SU-DHL-6 (cell line): ENCODE measurements at regions not wholly inside any gene's neighbourhood (a gene's known extent, or its start where the extent isn't known, plus 50 kb on each side); places are given as distances from the start of the nearest gene placed in this dataset.

Experiments used
- H2AFZ ChIP-seq: fragments of 200-600 bp; sonication (generic); 2 replicates; pipeline ENCODE4 v1.6.1; 2014; ENCODE audit warnings: low read depth, mild to moderate bottlenecking, moderate library complexity, mixed read lengths, antibody characterized with exemption, low read length; ENCODE audit not compliant: severe bottlenecking
- H3F3A ChIP-seq: fragments of 200-600 bp; shearing (Covaris generic); 2 replicates; pipeline ENCODE4 v1.6.0; 2016; ENCODE audit warnings: antibody characterized with exemption, mild to moderate bottlenecking; ENCODE audit not compliant: insufficient read depth
- H3K27ac ChIP-seq: fragments of 200-600 bp; sonication (generic); 2 replicates; pipeline ENCODE4 v1.5.1; 2016; ENCODE audit warnings: low read depth, mild to moderate bottlenecking, low read length, moderate library complexity, mixed read lengths
- H3K27me3 ChIP-seq: fragments of 200-600 bp; sonication (generic), shearing (Covaris generic); 2 replicates; pipeline ENCODE4 v1.6.0; 2014; ENCODE audit warnings: mild to moderate bottlenecking, low read length
- H3K36me3 ChIP-seq: fragments of 200-600 bp; sonication (generic); 2 replicates; pipeline ENCODE4 v1.6.1; 2014; ENCODE audit warnings: mild to moderate bottlenecking, low read length, mixed read lengths
- H3K4me2 ChIP-seq: fragments of 300-600, 200-600 bp; shearing (Covaris generic), sonication (generic); 2 replicates; pipeline ENCODE4 v1.6.0; 2014; ENCODE audit warnings: low read length, low read depth, mild to moderate bottlenecking; ENCODE audit not compliant: poor library complexity, severe bottlenecking
- H3K4me3 ChIP-seq: fragments of 200-600 bp; sonication (generic); 2 replicates; pipeline ENCODE4 v1.5.1; 2014; ENCODE audit warnings: antibody characterized with exemption, low read length, mild to moderate bottlenecking, mixed read lengths; ENCODE audit not compliant: insufficient read depth, poor library complexity, severe bottlenecking
- H3K79me2 ChIP-seq: fragments of 200-600 bp; sonication (generic); 2 replicates; pipeline ENCODE4 v1.6.1; 2014; ENCODE audit warnings: mild to moderate bottlenecking, low read length, moderate library complexity; ENCODE audit not compliant: insufficient read depth
- H3K9ac ChIP-seq: fragments of 200-600 bp; sonication (generic); 2 replicates; pipeline ENCODE4 v1.7.0; 2014; ENCODE audit warnings: mild to moderate bottlenecking, low read length
- H3K9me2 ChIP-seq: fragments of 200-600 bp; sonication (generic); replicated peaks from 2 replicates; pipeline ENCODE4 v1.6.1; 2014; ENCODE audit warnings: low read length; ENCODE audit not compliant: insufficient read depth
- H3K9me3 ChIP-seq: fragments of 200-600 bp; sonication (generic); 2 replicates; pipeline ENCODE4 v1.6.1; 2014; ENCODE audit warnings: low read length, mixed read lengths; ENCODE audit not compliant: insufficient read depth
- H4K20me1 ChIP-seq: fragments of 200-600 bp; sonication (generic); 2 replicates; pipeline ENCODE4 v1.6.1; 2014; ENCODE audit warnings: low read depth, mild to moderate bottlenecking, antibody characterized with exemption, low read length, moderate library complexity, mixed read lengths
- CTCF ChIP-seq: fragments of 200-600 bp; sonication (generic); IDR thresholded peaks from one replicate; pipeline ENCODE4 v1.5.1; 2017; ENCODE audit warnings: antibody characterized with exemption, mild to moderate bottlenecking, low read length, moderate library complexity; ENCODE audit not compliant: insufficient read depth, poor library complexity, severe bottlenecking
- EZH2phosphoT487 ChIP-seq: fragments of 200-600 bp; sonication (generic), shearing (Covaris generic); conservative IDR thresholded peaks from 2 replicates; pipeline ENCODE4 v1.6.1; 2018; ENCODE audit warnings: mild to moderate bottlenecking, antibody characterized with exemption, low read length, moderate library complexity, mixed read lengths

GRCh38 chr12:131525795-131526508 is 184.9 kb upstream of the SFSWAP start:
- Histone ChIP-seq H3K9me2 (no peaks in the 10 kb centered on the region), H2AFZ (no peak overlapping the region), H3K9me3 (no peaks in the 10 kb centered on the region), H3K9ac (no peak overlapping the region), H3K36me3 (no peaks in the 10 kb centered on the region), H3K79me2 (no peaks in the 10 kb centered on the region), H3F3A (no peaks in the 10 kb centered on the region), H3K4me2 (no peak overlapping the region), H3K27ac (no peak overlapping the region), H3K4me3 (no peak overlapping the region), H4K20me1 (no peaks in the 10 kb centered on the region), H3K27me3 (no peaks in the 10 kb centered on the region)
- no peak for TF ChIP-seq CTCF
- no peak for TF ChIP-seq EZH2phosphoT487

- H3K4me2 ChIP-seq = no peak overlapping the region
- no peaks in the 10 kb centered on the region for H3K79me2 ChIP-seq
- H3K27me3 ChIP-seq = no peaks in the 10 kb centered on the region
- H3K27ac ChIP-seq = no peak overlapping the region
- no peaks in the 10 kb centered on the region for H3K36me3 ChIP-seq
- H3K9me3 ChIP-seq = no peaks in the 10 kb centered on the region
- H3K9ac ChIP-seq = no peak overlapping the region
- H2AFZ ChIP-seq = no peak overlapping the region
- H3F3A ChIP-seq = no peaks in the 10 kb centered on the region
- H3K9me2 ChIP-seq = no peaks in the 10 kb centered on the region
- H3K4me3 ChIP-seq = no peak overlapping the region
- TF ChIP-seq CTCF (no peak), EZH2phosphoT487 (no peak)
- no peaks in the 10 kb centered on the region for H4K20me1 ChIP-seq
Measured at GRCh38 chr12:131527092-131527491, 183.8 kb upstream of the SFSWAP start.

- Histone ChIP-seq H3K79me2 (no peaks in the 10 kb centered on the region), H3K4me2 (no peak overlapping the region), H2AFZ (no peak overlapping the region), H3K36me3 (no peaks in the 10 kb centered on the region), H3K4me3 (no peak overlapping the region), H3K9ac (no peak overlapping the region), H4K20me1 (no peaks in the 10 kb centered on the region), H3F3A (no peaks in the 10 kb centered on the region), H3K27ac (no peak overlapping the region), H3K27me3 (no peaks in the 10 kb centered on the region), H3K9me3 (no peaks in the 10 kb centered on the region), H3K9me2 (no peaks in the 10 kb centered on the region)
- TF ChIP-seq CTCF = no peak
Measured at GRCh38 chr12:131527736-131528135, 183.2 kb upstream of the SFSWAP start.
